CD4-positive, alpha-beta T cell treated with Interleukin-6 for 4 hours (primary cell): ENCODE measurements at regions not wholly inside any gene's neighbourhood (a gene's known extent, or its start where the extent isn't known, plus 50 kb on each side); places are given as distances from the start of the nearest gene placed in this dataset.

ENCODE experiments used
- DNase-seq: peaks from one replicate; pipeline ENCODE4 v3.0.0-alpha.2; 2020; ENCODE audit warnings: mixed read lengths

GRCh38 chr10:81031774-81032173, 494.1 kb downstream of the SH2D4B start:
- no peak for DNase-seq

GRCh38 chr10:81034383-81034782, 496.7 kb downstream of the SH2D4B start:
- no peak for DNase-seq

GRCh38 chr10:81036257-81036656, 498.6 kb downstream of the SH2D4B start:
- no peak for DNase-seq

- DNase-seq: no peak
Measured at GRCh38 chr10:81040031-81040430, 502.3 kb downstream of the SH2D4B start.

- DNase-seq: no peak
Measured at GRCh38 chr10:81040940-81041339, 503.2 kb downstream of the SH2D4B start.

GRCh38 chr10:81042647-81043046, 504.9 kb downstream of the SH2D4B start:
- no peak for DNase-seq

GRCh38 chr10:81065474-81065873, 527.8 kb downstream of the SH2D4B start:
- DNase-seq: no peak

- DNase-seq: no peak
Measured at GRCh38 chr10:81068460-81068859, 530.8 kb downstream of the SH2D4B start.

GRCh38 chr10:81071087-81071796, 533.5 kb downstream of the SH2D4B start:
- no peak for DNase-seq

GRCh38 chr10:81073155-81073554, 535.5 kb downstream of the SH2D4B start:
- no peak for DNase-seq

- DNase-seq: no peak
Measured at GRCh38 chr10:81081887-81082620, 544.4 kb downstream of the SH2D4B start.

GRCh38 chr10:81082621-81083376, 545.1 kb downstream of the SH2D4B start:
- DNase-seq: no peak

GRCh38 chr10:81093056-81093455, 555.4 kb downstream of the SH2D4B start:
- no peak for DNase-seq

GRCh38 chr10:81095238-81095637, 557.5 kb downstream of the SH2D4B start:
- no peak for DNase-seq

GRCh38 chr10:81096558-81096957, 558.9 kb downstream of the SH2D4B start:
- DNase-seq: no peak

GRCh38 chr10:81101062-81101461, 563.4 kb downstream of the SH2D4B start:
- DNase-seq: no peak

GRCh38 chr10:81104494-81104893, 566.8 kb downstream of the SH2D4B start:
- no peak for DNase-seq

GRCh38 chr10:81108516-81109199, 571.0 kb downstream of the SH2D4B start:
- DNase-seq: no peak

GRCh38 chr10:81109200-81109752, 571.6 kb downstream of the SH2D4B start:
- DNase-seq: no peak

- no peak for DNase-seq
Measured at GRCh38 chr10:81116201-81116600, 578.5 kb downstream of the SH2D4B start.

- DNase-seq: no peak
Measured at GRCh38 chr10:81116990-81117389, 579.3 kb downstream of the SH2D4B start.

- no peak for DNase-seq
Measured at GRCh38 chr10:81127931-81128330, 590.2 kb downstream of the SH2D4B start.

GRCh38 chr10:81130014-81130413, 592.3 kb downstream of the SH2D4B start:
- DNase-seq: no peak
